Parathyroid adenoma (tissue), 2 donors: ENCODE measurements at regions not wholly inside any gene's neighbourhood (a gene's known extent, or its start where the extent isn't known, plus 50 kb on each side); places are given as distances from the start of the nearest gene placed in this dataset.
"Not testable (repeated sequence)": the region's sequence is repeated elsewhere in the genome, so short reads cannot be mapped to it uniquely, and the experiment has no call there.

ENCODE experiments used
- H2AFZ ChIP-seq: fragments of 300-600 bp; sonication (generic); one replicate; pipeline ENCODE4 v1.7.0; 2017; ENCODE audit warnings: antibody characterized with exemption, mild to moderate bottlenecking
- H3K27ac ChIP-seq: fragments of 300-600 bp; sonication (generic); one replicate; pipeline ENCODE4 v1.7.0; 2017
- H3K27me3 ChIP-seq: fragments of 300-600 bp; sonication (generic); one replicate; pipeline ENCODE4 v1.7.0; 2017; ENCODE audit warnings: low read length; ENCODE audit not compliant: control insufficient read depth, insufficient read depth
- H3K36me3 ChIP-seq: fragments of 300-600 bp; sonication (generic); one replicate; pipeline ENCODE4 v1.7.0; 2017; ENCODE audit warnings: low read length; ENCODE audit not compliant: control insufficient read depth, insufficient read depth
- H3K4me1 ChIP-seq: fragments of 300-600 bp; sonication (generic); one replicate; pipeline ENCODE4 v1.7.0; 2017; ENCODE audit warnings: control low read depth
- H3K4me2 ChIP-seq: fragments of 300-600 bp; sonication (generic); one replicate; pipeline ENCODE4 v1.7.0; 2017; ENCODE audit warnings: low read length
- H3K4me3 ChIP-seq: fragments of 300-600 bp; sonication (generic); one replicate; pipeline ENCODE4 v1.7.0; 2017; ENCODE audit warnings: low read depth, low read length
- H3K79me2 ChIP-seq: fragments of 300-600 bp; sonication (generic); one replicate; pipeline ENCODE4 v1.7.0; 2017; ENCODE audit warnings: control low read depth
- H3K9ac ChIP-seq: fragments of 300-600 bp; sonication (generic); one replicate; pipeline ENCODE4 v1.7.0; 2017; ENCODE audit warnings: mild to moderate bottlenecking
- H3K9me3 ChIP-seq: fragments of 300-600 bp; sonication (generic); one replicate; pipeline ENCODE4 v1.7.0; 2017; ENCODE audit warnings: low read length; ENCODE audit not compliant: control insufficient read depth
- TF ChIP-seq, protein P1 (sequence below): fragments of 300-600 bp; sonication (generic); IDR thresholded peaks from one replicate; pipeline ENCODE4 v1.7.0; 2017; ENCODE audit warnings: antibody characterized with exemption, mild to moderate bottlenecking
- donor health status: primary hyperparathyroidism.

DNA sequence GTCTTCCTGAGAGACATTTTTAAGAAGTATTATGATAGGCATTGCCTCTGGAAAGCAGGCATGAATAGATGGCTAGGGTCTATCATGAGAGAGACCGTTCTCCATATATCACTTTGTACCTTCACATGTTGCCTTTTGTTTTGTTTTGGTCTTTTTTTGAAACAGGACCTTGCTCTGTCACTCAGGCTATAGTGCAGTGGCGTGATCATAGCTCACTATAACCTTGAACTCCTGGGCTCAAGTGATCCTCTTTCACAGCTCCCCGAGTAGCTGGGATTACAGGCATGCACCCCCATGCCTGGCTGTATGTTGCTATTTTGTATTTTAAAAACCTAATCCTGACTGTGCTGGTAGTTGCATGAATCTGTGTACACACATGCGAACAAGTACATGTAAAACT lies 869.6 kb upstream of the DEFB115 start:
- H3K27me3 ChIP-seq, result not testable (repeated sequence)

DNA sequence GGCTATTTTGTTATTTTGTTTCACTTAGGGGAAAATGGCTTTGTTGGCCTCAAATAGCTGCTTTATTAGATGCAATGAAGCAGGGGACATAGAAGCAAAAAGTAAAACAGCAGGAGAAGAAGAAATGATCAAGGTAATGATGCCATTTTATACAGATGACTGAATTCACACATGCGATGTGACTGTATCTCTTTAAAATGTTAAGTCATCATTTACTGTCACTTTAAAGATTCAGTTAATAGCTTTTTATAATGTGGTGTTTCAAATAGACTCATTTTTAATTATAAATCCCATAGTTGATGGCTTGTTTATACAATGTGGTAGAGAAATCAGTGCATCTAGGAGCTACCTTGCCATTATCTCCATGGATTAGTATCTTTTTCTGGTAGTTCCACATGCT lies 863.9 kb upstream of the DEFB115 start:
- H3K27me3 ChIP-seq, H3K36me3 ChIP-seq, H3K4me1 ChIP-seq: not testable (repeated sequence)

More for the DNA sequence above, 869.6 kb upstream of the DEFB115 start:
- not testable (repeated sequence) for H3K9ac ChIP-seq, H3K9me3 ChIP-seq, H3K4me2 ChIP-seq, H3K27ac ChIP-seq, H3K36me3 ChIP-seq, H3K4me3 ChIP-seq, H2AFZ ChIP-seq, H3K79me2 ChIP-seq, H3K4me1 ChIP-seq

DNA sequence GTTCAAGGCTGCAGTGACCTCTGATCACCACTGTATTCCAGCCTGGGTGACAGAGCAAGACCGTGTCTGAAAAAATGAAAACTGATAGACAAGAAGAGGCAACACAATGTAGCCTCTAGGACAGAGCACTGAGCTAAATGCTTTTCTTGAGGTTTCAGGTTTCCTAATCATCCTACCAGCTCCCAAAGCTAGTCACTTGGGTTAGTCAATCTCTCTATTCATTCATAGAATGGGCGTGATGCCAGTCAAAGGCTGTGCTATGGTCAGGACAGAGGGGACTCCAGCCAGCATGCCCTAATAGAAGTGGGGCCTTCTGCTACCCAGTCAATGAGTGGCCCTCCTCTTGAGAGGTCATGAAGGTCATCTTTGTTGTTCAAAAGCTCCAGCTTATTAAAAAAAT lies 860.4 kb upstream of the DEFB115 start:
- H3K27ac ChIP-seq, H3K9ac ChIP-seq, H2AFZ ChIP-seq, H3K79me2 ChIP-seq, H3K36me3 ChIP-seq, H3K9me3 ChIP-seq, H3K4me2 ChIP-seq, H3K4me3 ChIP-seq, H3K4me1 ChIP-seq, H3K27me3 ChIP-seq: not testable (repeated sequence)

More for the DNA sequence above, 863.9 kb upstream of the DEFB115 start:
- H2AFZ ChIP-seq, H3K4me2 ChIP-seq, H3K4me3 ChIP-seq, H3K27ac ChIP-seq, H3K9ac ChIP-seq, H3K9me3 ChIP-seq, H3K79me2 ChIP-seq: not testable (repeated sequence)

DNA sequence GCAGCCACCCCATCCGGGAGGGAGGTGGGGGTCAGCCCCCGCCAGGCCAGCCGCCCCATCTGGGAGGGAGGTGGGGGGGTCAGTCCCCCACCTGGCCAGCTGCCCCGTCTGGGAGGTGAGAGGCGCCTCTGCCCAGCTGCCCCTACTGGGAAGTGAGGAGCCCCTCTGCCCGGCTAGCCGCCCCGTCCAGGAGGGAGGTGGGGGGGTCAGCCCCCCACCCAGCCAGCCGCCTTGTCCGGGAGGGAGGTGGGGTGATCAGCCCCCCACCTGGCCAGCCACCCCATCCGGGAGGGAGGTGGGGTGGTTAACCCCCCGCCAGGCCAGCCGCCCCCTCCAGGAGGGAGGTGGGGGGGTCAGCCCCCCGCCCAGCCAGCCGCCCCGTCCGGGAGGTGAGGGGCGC lies 852.4 kb upstream of the DEFB115 start:
- not testable (repeated sequence) for H3K9ac ChIP-seq, H3K79me2 ChIP-seq, H3K27ac ChIP-seq, H3K27me3 ChIP-seq, H3K4me3 ChIP-seq, H3K4me2 ChIP-seq, H3K9me3 ChIP-seq, H3K36me3 ChIP-seq, H3K4me1 ChIP-seq, H2AFZ ChIP-seq

DNA sequence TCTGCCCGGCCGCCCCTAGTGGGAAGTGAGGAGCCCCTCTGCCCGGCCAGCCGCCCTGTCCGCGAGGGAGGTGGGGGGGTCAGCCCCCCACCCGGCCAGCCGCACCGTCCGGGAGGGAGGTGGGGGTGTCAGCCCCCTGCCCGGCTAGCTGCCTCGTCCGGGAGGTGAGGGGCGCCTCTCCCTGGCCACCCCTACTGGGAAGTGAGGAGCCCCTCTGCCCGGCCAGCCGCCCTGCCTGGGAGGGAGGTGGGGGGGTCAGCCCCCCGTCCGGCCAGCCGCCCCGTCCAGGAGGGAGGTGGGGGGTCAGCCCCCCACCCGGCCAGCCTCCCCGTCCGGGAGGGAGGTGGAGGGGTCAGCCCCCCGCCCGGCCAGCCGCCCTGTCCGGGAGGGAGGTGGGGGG lies 851.9 kb upstream of the DEFB115 start:
- H3K9ac ChIP-seq, H3K27ac ChIP-seq, H3K4me1 ChIP-seq, H3K27me3 ChIP-seq, H3K36me3 ChIP-seq, H2AFZ ChIP-seq, H3K4me2 ChIP-seq, H3K9me3 ChIP-seq, H3K79me2 ChIP-seq, H3K4me3 ChIP-seq: not testable (repeated sequence)

DNA sequence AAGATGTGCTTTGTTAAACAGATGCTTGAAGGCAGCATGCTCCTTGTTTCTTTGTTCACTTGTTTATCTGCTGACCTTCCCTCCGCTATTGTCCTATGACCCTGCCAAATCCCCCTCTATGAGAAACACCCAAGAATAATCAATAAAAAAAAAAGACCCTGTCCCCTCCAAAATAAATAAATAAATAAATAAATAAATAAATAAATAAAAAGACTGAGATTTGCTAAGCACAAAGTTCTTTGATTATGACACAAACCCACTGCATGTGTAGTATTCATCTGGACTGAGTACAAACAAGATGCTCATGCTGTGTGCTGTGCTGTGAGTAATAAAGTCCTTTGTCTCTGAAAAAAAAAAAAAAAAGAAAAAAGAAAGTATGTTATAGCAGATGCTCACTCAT lies 851.1 kb upstream of the DEFB115 start:
- not testable (repeated sequence) for H3K36me3 ChIP-seq, H3K4me1 ChIP-seq, H3K9me3 ChIP-seq

DNA sequence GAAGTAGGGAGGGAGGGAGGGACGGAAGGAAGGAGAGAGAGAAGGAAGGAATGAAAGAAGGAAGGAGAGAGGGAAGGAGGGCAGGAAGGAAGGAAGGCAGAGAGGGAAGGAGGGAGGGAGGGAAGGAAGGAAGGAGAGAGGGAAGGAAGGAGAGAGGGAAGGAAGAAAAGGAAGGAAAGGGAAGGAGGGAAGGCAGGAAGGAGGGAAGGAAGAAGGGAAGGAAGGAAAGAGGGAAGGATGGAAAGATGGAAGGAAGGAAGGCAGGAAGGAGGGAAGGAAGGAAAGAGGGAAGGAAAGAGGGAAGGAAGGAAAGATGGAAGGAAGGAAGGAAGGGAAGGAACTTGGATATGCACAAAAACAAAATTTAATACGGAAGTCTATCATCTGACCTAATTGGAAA lies 844.5 kb upstream of the DEFB115 start:
- Histone ChIP-seq H3K27me3 (no peaks in the 10 kb centered on the region), H3K36me3 (no peaks in the 10 kb centered on the region), H3K4me1 (no peaks in the 10 kb centered on the region), H3K27ac (no peak overlapping the region), H3K79me2 (no peaks in the 10 kb centered on the region), H2AFZ (no peak overlapping the region), H3K4me3 (no peak overlapping the region), H3K4me2 (no peak overlapping the region), H3K9ac (no peak overlapping the region), H3K9me3 (no peaks in the 10 kb centered on the region)
- TF ChIP-seq, protein P1, sequence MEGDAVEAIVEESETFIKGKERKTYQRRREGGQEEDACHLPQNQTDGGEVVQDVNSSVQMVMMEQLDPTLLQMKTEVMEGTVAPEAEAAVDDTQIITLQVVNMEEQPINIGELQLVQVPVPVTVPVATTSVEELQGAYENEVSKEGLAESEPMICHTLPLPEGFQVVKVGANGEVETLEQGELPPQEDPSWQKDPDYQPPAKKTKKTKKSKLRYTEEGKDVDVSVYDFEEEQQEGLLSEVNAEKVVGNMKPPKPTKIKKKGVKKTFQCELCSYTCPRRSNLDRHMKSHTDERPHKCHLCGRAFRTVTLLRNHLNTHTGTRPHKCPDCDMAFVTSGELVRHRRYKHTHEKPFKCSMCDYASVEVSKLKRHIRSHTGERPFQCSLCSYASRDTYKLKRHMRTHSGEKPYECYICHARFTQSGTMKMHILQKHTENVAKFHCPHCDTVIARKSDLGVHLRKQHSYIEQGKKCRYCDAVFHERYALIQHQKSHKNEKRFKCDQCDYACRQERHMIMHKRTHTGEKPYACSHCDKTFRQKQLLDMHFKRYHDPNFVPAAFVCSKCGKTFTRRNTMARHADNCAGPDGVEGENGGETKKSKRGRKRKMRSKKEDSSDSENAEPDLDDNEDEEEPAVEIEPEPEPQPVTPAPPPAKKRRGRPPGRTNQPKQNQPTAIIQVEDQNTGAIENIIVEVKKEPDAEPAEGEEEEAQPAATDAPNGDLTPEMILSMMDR, result no peak

More for the DNA sequence above, 851.1 kb upstream of the DEFB115 start:
- H3K27me3 ChIP-seq, H3K4me3 ChIP-seq, H3K9ac ChIP-seq, H3K79me2 ChIP-seq, H2AFZ ChIP-seq, H3K4me2 ChIP-seq, H3K27ac ChIP-seq: not testable (repeated sequence)

DNA sequence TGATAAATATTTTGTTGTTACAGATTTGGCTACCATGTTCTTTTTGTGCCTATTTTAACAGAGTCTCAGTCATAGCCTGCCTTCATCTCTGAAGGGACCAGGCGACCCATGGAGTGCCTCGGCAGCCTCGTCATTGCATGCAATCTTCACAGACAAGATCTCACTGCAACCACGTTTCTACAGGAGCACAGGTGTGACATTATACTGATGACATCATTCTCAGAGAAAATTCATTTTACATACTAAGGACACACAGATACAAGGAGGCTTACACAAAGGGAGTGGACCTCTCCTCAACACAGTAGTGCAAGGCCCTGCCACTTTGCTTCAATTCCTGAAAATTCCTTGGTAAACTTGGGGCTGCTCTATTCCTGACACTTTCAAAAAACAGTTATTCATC lies 840.1 kb upstream of the DEFB115 start:
- H3K36me3 ChIP-seq, H3K27ac ChIP-seq, H3K4me3 ChIP-seq, H3K9me3 ChIP-seq, H2AFZ ChIP-seq, H3K4me1 ChIP-seq, H3K4me2 ChIP-seq, H3K27me3 ChIP-seq, H3K79me2 ChIP-seq, H3K9ac ChIP-seq: not testable (repeated sequence)

DNA sequence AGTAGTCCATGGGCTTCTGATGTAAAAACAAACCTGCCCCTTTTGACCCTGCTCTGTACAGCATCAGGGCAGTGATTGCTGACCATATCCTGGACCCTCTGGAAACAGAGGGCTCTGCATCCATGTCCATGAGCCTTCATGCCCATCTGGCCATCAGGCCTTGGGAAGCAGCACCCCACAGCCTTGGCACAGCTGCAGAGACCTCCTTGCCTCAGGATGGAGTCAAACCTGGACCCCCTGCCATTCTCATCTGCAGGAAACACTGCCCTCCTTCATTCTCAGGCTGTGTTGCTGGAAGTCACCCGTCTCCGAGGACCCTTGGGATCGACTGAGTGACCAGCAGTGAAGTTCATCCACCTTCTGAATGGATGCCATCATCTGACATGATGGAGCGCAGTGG lies 839.1 kb upstream of the DEFB115 start:
- not testable (repeated sequence) for H3K36me3 ChIP-seq, H3K4me2 ChIP-seq, H3K9me3 ChIP-seq, H3K27me3 ChIP-seq, H3K4me1 ChIP-seq, H3K79me2 ChIP-seq, H2AFZ ChIP-seq, H3K9ac ChIP-seq, H3K4me3 ChIP-seq, H3K27ac ChIP-seq
